ENCODE measurements at regions not wholly inside any gene's neighbourhood (a gene's known extent, or its start where the extent isn't known, plus 50 kb on each side); places are given as distances from the start of the nearest gene placed in this dataset.

GRCh38 chr3:62990704-62991413 lies 115.6 kb upstream of the CADPS start:
- TF ChIP-seq EZH2phosphoT487 (IDR thresholded peaks at IDR 0.05; ENCODE audit: borderline replicate concordance, low read depth, low read length): no peak
- TF ChIP-seq CTCF (conservative IDR thresholded peaks at IDR 0.05; ENCODE audit: low read length): no peak
